ENCODE measurements at regions not wholly inside any gene's neighbourhood (a gene's known extent, or its start where the extent isn't known, plus 50 kb on each side); places are given as distances from the start of the nearest gene placed in this dataset.

DNA sequence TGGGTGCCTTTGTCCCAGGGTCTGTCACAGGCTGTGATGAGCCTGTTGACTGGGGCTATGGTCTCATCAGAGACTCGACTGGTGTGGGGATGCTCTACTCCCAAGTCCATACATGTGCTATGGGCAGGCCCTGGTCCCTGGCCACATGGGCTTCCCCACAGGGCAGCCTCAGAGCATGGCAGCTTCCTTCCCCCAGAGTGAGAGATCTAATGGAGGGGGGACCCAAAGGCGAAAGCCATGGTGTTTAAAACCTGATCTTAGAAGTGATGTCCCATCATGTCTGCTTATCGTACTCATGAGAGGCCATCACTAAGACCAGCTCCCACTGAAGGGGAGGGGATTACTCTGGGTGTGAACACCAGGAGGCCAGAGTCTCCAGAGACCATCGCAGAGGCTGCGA lies 279.0 kb upstream of the RTL1 start:
- no peak for DNase-seq (ENCODE audit: low spot score)

DNA sequence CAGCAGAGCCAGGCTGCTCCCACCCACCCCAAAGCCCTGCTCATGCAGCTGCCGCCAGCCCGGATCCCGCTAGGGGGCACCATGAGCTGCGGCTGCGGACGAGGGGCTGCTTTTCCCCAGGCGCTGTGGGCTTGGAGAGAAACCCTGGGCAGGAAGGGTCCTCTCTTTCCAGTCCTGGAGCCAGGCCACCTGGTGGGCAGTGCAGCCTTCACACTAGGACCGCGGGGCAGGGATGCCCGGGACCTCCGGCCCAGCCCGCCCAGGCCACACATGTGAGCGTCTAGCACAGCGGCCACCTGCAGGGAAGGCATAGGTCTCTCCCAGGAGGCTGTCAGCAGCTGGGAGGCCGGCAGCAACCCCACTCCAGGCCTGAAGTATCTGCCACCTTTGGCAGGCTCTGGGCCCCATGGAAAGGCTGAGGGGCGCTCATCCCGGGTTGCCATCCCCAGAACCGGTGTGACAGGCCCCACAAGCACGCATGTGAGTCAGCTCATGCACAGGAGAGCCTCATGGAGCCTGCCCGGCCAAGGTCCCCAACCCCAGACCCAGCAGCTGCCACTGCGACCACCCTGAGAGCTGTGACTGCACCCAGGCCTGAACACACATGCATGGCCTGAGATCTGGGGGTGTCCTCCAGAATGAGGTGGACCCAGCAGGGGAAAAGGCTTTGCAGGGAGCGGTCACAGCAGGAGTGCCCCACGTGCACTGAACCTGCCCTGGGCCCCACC lies 280.0 kb upstream of the RTL1 start:
- DNase-seq (ENCODE audit: low spot score) = no peak

GRCh38 chr14:101184104-101184455 lies 280.6 kb upstream of the RTL1 start:
- DNase-seq (ENCODE audit: low spot score) = no peak

GRCh38 chr14:101184572-101184971 lies 281.1 kb upstream of the RTL1 start:
- DNase-seq (ENCODE audit: low spot score) = no peak

- no peak for DNase-seq (ENCODE audit: low spot score)
Observed at GRCh38 chr14:101185073-101185835, 281.7 kb upstream of the RTL1 start.

DNA sequence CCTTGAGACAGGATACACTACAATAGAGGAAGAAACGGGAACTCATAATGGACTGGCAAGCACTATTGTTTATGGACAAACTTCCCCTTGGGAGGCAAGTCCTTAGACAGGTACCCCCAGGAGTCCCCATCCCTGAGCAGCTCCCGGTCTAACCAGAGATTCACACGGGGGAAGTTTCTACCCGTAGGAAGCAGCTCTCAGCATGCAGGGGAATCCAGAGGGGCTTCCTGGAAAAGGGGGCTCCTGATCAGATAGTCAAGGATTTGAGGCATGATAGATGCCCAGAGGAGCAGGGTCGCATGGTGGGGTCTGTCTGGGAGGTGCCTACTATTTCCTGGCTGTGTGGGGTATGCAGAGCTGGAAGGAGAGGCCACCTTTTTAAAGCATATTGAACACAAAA lies 282.4 kb upstream of the RTL1 start:
- no peak for DNase-seq (ENCODE audit: low spot score)

GRCh38 chr14:101186544-101186943 lies 283.0 kb upstream of the RTL1 start:
- no peak for DNase-seq (ENCODE audit: low spot score)

DNA sequence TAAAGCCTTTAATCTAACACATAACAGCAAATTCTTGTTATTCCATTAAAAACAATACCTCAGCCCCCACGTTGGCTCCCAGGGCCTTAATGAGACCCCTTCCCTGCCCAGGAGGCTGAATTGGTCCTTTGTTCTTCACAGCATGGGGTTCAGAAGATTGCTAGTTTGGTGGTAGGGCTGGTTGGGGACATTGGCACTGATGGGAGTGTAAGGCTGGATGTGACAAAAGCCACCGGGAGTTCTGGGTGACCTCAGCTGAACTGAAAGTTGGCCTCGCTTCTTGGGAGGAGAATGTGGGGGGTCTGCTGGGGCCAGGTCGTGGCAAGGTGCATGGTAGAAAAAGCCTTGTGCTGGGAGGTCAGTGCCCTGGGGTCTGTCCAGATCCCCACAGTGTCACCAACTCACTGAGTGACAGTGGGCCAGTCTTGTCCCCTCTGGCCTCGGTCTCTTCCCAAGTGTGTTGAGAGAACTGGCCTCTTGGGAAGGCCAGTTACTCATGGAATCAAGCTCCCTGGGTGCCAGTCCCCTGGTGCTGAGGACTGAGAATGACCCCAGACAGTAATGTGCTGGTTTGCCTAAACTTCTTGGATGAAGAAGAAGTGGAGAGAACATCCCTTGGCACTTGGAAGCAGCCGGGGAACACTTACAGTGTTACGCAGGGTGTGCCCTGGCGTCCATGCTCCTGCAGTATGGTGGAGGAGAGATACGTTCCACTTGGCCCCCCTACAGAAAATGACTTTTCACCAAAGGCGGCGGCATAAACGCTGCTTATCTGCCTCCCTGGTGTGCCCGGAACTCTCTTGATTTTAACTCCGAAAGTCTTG lies 283.7 kb upstream of the RTL1 start:
- DNase-seq (ENCODE audit: low spot score) = no peak

GRCh38 chr14:101187816-101188570 lies 284.5 kb upstream of the RTL1 start:
- DNase-seq (ENCODE audit: low spot score) = no peak

DNA sequence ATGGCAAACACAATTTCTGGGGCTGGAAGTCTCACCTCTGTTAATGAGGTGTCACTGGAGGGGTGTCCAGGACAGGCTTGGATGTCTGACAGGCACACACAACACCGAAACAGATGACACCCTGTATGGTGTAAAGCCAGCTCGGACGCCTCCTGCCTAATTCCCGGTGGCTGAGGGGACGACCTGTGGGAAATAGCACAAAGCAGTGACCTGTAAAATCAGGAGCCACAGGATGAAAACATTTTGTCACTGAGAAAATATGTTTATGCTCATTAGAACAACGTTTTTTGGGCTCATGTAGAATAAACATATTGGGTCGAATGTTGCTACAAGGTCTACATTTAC lies 285.0 kb upstream of the RTL1 start:
- no peak for DNase-seq (ENCODE audit: low spot score)

- no peak for DNase-seq (ENCODE audit: low spot score)
Observed at GRCh38 chr14:101189266-101189665, 285.7 kb upstream of the RTL1 start.

DNA sequence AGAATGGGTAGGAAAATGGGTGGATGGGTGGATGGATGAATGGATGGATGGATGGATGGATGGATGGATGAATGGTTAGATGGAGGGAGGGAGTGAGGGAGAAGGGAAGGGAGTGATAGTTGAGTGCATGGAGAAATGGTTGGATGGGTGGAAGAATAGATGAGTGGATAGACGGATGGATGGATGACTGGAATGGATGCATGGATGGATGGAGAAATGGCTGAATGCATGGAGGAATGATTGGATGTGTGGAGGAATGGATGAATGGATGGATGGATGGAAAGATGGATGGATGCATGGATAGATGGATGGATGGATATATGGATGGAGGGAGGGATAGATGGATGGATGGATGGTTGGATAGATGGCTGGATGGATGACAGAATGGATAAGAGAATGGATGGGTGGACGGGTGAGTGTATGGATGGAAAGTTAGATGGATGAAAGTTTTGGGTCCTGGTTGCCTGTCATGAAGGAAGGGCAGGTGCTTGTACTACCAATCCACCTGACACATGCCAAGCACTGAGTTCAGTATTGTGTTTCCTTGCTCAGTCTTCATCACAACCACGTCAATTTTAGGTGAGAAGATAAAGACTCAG lies 286.5 kb upstream of the RTL1 start:
- DNase-seq (ENCODE audit: low spot score) = no peak

GRCh38 chr14:101191101-101191720 lies 287.7 kb upstream of the RTL1 start:
- DNase-seq (ENCODE audit: low spot score) = no peak

DNA sequence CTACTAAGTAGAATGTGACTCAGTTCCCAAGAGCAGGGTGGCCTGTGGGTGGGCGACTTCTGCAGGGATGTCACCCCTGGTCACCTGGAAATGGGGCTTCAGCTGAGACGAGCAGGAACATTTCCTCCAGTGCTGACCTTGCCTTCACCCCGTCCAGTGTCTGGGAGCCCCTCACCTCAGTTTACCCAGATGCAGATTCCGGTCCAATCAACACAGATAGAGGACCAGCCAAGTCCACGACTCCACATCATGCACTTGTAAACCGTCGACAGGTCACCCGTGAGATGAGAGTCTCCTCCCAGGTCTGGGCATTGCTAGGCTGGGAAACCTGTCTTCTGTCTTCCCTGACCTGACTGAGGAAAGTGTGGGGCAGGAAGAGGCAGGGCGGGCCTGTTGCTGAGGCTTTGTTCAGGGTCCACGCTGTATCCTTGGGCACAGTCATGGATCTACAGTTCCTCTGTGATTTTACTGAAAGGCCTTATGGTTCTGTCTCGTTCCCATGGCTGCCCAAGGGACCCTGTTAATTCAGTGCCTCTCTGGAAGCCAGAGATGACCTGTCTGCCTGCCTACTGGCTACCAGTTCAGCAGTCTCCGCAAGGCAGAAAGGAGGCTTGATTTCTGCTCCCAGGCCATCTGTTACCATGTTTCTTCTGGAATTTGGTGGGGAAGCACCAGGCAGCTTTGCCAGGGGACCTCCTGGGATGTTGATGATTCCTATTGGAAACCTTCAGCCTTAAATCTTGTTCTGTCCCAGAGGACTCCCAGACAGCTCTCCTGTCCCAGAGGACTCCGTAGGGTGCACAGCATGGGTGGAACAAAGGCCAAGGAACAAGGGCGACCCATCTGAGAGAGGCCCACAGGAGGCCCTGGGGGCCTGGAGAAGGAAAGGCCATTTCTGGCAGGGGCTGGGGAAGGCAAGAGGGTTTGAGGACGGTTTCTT lies 288.5 kb upstream of the RTL1 start:
- no peak for DNase-seq (ENCODE audit: low spot score)

DNA sequence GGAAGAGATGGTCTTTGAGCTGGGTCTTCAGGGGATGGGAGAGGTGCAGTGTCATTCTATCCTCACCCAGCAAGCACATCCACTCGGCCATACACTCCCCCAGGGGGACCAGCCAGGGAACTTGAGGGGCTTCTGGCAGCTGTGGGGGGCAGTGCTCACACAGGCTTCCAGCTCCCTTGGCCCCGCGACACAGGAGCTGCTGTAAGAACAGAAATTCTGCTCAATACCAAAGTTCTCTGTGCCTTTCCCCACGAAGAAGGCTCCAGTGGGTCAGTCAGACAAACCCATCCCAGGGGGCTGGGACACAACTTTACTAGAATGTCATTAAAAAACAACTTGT lies 289.1 kb upstream of the RTL1 start:
- no peak for DNase-seq (ENCODE audit: low spot score)

- no peak for DNase-seq (ENCODE audit: low spot score)
Observed at GRCh38 chr14:101193106-101193844, 289.8 kb upstream of the RTL1 start.

DNA sequence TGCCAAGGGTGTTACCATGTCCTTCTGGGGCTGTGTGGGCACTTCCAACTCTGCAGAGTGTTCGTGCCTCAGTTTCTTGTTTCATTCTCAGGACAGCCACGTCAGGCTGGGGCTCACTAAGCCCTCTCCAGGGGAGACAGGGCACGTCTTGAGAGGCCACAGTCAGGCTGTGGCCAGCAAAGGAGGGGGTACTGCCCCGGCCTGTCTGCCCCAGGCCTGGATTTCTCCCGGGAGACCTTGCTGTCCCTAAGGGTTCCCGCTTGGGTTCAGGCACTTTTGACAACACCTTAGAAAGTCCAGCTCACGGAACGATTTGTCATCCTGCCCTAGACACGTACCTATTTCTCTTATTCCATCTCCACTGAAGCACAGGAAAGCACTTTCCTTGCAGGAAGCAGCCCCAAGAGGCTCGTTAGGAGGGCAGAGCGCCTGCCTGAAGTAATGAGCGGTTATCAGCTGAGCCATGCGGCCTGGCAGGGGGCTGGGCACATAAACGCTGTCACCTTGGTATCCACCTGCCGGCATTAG lies 290.4 kb upstream of the RTL1 start:
- no peak for DNase-seq (ENCODE audit: low spot score)

DNA sequence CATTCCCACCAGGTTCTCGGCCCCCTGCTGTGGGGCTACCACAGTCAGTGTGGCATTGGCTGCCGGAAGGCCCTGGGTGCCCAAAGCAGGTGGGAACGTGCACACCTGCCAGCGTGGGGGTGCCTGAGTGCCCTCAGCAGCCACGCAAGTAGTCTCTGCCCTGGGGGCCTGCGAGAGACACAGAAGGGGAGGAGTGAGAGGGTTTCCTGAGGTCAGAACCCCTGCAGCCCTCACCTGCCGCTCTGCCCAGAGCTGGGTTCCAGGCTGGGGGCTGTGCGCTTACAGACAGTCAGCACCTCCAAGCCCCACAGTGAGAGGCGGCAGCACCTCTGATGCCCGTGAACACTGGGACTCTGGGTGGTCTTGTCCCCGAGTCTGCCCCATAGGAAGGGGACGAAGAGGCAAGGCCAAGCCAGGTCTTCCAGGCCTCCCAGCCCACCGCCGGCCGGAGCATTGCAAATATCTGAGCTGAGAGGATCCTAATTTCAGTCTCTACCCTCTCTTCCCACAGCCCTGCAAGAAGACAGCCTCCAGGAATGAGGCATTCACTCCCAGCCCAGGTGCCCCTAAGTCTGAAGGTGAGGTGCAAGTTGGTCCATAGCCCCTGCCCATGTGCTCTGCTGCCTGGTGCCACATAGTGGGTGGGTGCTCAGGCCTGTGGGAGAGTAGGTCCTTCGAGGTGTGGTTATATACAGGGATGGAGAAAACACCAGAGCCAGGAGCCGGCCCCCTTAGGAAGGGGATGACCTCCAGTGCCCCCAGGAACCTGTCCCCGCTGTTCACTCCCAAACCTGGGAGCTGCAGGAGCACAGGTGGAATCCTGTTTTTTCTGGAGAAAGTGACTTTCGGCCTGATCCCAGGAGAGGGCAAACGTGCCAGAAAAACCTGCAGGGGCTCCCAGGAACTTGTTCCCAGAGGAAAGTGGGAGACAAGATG lies 291.1 kb upstream of the RTL1 start:
- no peak for DNase-seq (ENCODE audit: low spot score)

Measured in SW480 (cell line).